Body of pancreas (tissue), 4 donors: ENCODE measurements at regions not wholly inside any gene's neighbourhood (a gene's known extent, or its start where the extent isn't known, plus 50 kb on each side); places are given as distances from the start of the nearest gene placed in this dataset.

ENCODE experiments used
- ATAC-seq: fragments of 150-250 bp; one replicate; pipeline ENCODE4 v1.9.1; 2016
- DNase-seq, 4 donors: peaks; one replicate each; pipeline ENCODE4 v3.0.0-alpha.2; 2019
- H3K27ac ChIP-seq, 4 donors: fragments of 200-600 bp; sonication (generic); 1 replicate in 3 of 4; 2 replicates in 1 of 4; pipeline versions ENCODE4 v1.5.1 to v1.6.1; 2016 to 2019; ENCODE audit warnings: mild to moderate bottlenecking in 1 of 4, mixed read lengths in 1 of 4, moderate library complexity in 1 of 4
- H3K27me3 ChIP-seq, 2 donors: fragments of 200-600 bp; sonication (generic); one replicate each; pipeline ENCODE4 v1.6.0; 2016; ENCODE audit warnings: mild to moderate bottlenecking in 1 of 2
- H3K36me3 ChIP-seq, 2 donors: fragments of 200-600 bp; sonication (generic); replicated peaks in 1 of 2; 2 replicates each; pipeline ENCODE4 v1.5.1; 2016; ENCODE audit warnings: low read depth in 2 of 2; ENCODE audit not compliant: insufficient read depth in 1 of 2
- H3K4me1 ChIP-seq: fragments of 200-600 bp; sonication (generic); one replicate; pipeline ENCODE4 v1.6.0; 2016
- H3K4me3 ChIP-seq, 2 donors: fragments of 200-600 bp; sonication (generic); 1 replicate in 1 of 2; 2 replicates in 1 of 2; pipeline ENCODE4 v1.5.1; 2016 to 2019
- H3K9me3 ChIP-seq, 3 donors: fragments of 200-600 bp; sonication (generic); 1 replicate in 2 of 3; 2 replicates in 1 of 3; pipeline ENCODE4 v1.5.1; 2016
- POLR2A ChIP-seq, 3 donors: fragments of 450-650 bp; IDR thresholded peaks; one replicate each; pipeline ENCODE4 v1.6.1; 2016; ENCODE audit warnings: antibody characterized with exemption in 3 of 3, mild to moderate bottlenecking in 2 of 3
- WGBS, 2 donors: methylation state at CpG; one replicate each; pipeline ENCODE4 v1.1.5; 2017; 5-methylcytosine and 5-hydroxymethylcytosine counted together
- intact Hi-C: fragments of 100-400 bp; cut with DNase I; formaldehyde crosslinking; loops from one replicate; pipeline ENCODE4 v1.15.1; 2023
- TF ChIP-seq, protein P1 (sequence below), 7 experiments: fragments of 450-650 bp in 4 of 7; fragments of 200-600 bp in 3 of 7; sonication (generic) in 3 of 7; IDR thresholded peaks; one replicate each; pipeline ENCODE4 v1.5.1; 2016 to 2019; ENCODE audit warnings: antibody characterized with exemption in 7 of 7

DNA sequence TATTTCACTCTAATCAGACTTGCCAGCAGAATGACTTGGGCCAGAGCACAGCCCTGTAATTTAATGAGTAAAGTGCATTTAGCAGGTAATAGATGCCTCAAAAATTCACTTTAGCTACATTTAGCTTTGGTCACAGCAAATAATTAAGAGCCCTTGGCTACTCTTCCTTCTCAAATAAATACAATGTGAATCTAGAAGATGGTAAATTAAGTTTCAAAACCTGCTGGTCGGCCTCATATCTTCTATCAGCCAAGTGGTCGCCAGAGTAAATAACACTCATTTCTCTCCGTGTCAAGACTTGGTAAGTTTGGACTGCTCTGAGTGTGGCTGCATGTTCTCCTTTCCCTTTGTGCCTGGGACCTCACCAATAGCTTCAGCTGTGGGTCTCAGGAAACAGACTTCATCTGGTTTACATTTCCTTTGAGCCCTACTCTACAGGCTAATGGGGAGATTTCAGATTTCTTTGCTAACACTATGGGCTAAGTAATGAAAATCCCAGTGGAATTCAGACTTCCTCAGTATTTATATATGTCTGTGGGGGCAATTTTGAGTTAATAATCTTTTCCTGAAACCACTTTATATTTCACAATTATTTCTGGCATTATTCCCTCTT is 375.8 kb downstream of the RBM43 start:
- no peaks in the 10 kb centered on the region for H3K4me1 ChIP-seq
- no peak overlapping the region for H3K27ac ChIP-seq
- H3K4me3 ChIP-seq = no peak overlapping the region
- no peak for DNase-seq
- no peaks in the 10 kb centered on the region for H3K27me3 ChIP-seq
- no peaks in the 10 kb centered on the region for H3K9me3 ChIP-seq
- H3K36me3 ChIP-seq = no peaks in the 10 kb centered on the region
- WGBS, 2 donors = 42 to 51% methylated on average over 3 of the region's 3 CpGs
- TF ChIP-seq POLR2A (IDR thresholded peaks at IDR 0.05) = no peak
- TF ChIP-seq, protein P1, sequence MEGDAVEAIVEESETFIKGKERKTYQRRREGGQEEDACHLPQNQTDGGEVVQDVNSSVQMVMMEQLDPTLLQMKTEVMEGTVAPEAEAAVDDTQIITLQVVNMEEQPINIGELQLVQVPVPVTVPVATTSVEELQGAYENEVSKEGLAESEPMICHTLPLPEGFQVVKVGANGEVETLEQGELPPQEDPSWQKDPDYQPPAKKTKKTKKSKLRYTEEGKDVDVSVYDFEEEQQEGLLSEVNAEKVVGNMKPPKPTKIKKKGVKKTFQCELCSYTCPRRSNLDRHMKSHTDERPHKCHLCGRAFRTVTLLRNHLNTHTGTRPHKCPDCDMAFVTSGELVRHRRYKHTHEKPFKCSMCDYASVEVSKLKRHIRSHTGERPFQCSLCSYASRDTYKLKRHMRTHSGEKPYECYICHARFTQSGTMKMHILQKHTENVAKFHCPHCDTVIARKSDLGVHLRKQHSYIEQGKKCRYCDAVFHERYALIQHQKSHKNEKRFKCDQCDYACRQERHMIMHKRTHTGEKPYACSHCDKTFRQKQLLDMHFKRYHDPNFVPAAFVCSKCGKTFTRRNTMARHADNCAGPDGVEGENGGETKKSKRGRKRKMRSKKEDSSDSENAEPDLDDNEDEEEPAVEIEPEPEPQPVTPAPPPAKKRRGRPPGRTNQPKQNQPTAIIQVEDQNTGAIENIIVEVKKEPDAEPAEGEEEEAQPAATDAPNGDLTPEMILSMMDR (IDR thresholded peaks at IDR 0.05) = no peak
- no peak for ATAC-seq
- intact Hi-C loops = no loop called here

DNA sequence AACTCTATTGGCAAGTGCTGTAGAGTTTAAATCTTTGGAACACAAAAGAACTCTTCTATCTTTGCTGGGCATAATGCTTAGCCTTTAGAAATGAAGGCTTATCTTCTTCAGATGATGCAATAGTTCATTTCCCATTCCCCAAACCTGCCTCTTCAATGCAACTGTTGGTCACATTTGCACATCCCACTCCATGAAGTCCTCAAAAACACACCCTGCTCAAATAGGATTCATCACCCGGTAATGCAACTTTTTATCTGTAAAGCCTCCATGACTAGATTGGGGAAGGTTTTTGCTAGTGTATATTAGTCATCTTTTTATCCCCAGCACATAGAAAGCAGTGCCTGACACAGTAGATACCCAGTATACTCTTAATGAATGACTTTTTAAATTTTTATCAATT is 376.4 kb downstream of the RBM43 start:
- H3K27me3 ChIP-seq = no peaks in the 10 kb centered on the region
- TF ChIP-seq, protein P1 (IDR thresholded peaks at IDR 0.05) = no peak
- 86 to 93% methylated on average over 1 of the region's 1 CpG for WGBS, 2 donors
- H3K4me3 ChIP-seq = no peak overlapping the region
- H3K27ac ChIP-seq = no peak overlapping the region
- intact Hi-C loops = no loop called here
- no peaks in the 10 kb centered on the region for H3K4me1 ChIP-seq
- ATAC-seq (no peak), DNase-seq (no peak)
- no peaks in the 10 kb centered on the region for H3K36me3 ChIP-seq
- no peaks in the 10 kb centered on the region for H3K9me3 ChIP-seq

DNA sequence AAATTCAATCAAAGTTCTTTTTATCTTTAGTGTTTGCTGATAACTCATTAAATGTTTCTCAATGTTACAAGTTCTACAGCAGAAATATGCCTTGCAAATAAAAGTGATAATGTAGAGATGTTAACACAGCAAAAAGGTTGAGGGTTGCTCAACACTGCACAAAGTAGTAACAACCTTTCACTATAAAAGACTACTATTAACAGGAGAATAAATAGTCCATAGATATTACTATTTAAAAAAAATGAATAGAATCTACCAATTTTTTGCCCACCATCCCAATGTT is 378.1 kb downstream of the RBM43 start:
- no peaks in the 10 kb centered on the region for H3K9me3 ChIP-seq
- no peak overlapping the region for H3K27ac ChIP-seq
- TF ChIP-seq, protein P1 (IDR thresholded peaks at IDR 0.05) = no peak
- no peak for TF ChIP-seq POLR2A (IDR thresholded peaks at IDR 0.05)
- H3K4me1 ChIP-seq = no peaks in the 10 kb centered on the region
- intact Hi-C loops = no loop called here
- no peaks in the 10 kb centered on the region for H3K27me3 ChIP-seq
- ATAC-seq (no peak), DNase-seq (no peak)
- no peaks in the 10 kb centered on the region for H3K36me3 ChIP-seq
- H3K4me3 ChIP-seq = no peak overlapping the region

DNA sequence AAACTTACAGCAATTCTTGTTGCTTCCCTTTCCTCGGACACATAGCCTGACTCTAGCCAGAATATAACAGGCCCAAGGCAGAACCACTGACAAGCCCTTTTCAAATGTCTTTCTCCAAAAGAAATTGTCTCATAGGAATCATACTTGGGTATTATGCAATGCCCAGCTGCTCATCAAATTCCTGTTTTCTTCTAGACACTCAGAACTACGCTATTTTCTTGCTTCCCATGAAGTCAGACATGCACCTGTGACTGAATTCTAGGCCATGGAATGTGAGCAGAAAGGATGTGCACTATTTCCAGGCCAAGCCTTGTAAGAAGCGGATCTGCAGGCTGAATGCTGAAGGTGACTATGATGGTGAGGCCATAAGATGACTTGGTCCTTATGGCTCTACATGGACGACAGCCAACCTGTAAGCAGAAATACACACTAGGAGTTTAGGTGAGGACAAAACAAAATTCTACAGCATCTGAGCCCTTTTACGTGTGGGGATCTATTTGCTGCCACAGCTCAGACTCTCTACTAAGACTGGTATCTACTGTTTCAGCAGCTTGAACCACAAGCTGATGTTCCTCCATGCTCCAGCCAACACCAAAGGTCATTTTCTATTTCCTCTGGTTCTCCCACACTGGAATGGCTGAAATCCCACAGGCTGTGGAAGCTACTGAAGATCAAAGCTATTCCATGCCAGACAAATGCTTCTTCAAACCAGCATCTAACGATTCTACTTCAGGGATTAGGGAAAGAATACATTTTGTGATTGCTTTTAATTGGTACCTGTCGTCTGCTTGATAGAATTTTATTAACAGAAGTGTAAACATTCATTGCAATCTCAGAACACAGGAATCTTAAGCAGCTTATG is 378.7 kb downstream of the RBM43 start:
- intact Hi-C loops = no loop called here
- Histone ChIP-seq H3K27ac (no peak overlapping the region), H3K9me3 (no peaks in the 10 kb centered on the region), H3K4me3 (no peak overlapping the region), H3K27me3 (no peaks in the 10 kb centered on the region), H3K36me3 (no peaks in the 10 kb centered on the region), H3K4me1 (no peaks in the 10 kb centered on the region)
- no peak for DNase-seq
- ATAC-seq = no peak
- WGBS, 2 donors = 45 to 49% methylated on average over 7 of the region's 7 CpGs
- no peak for TF ChIP-seq POLR2A (IDR thresholded peaks at IDR 0.05)
- TF ChIP-seq, protein P1 (IDR thresholded peaks at IDR 0.05) = no peak

DNA sequence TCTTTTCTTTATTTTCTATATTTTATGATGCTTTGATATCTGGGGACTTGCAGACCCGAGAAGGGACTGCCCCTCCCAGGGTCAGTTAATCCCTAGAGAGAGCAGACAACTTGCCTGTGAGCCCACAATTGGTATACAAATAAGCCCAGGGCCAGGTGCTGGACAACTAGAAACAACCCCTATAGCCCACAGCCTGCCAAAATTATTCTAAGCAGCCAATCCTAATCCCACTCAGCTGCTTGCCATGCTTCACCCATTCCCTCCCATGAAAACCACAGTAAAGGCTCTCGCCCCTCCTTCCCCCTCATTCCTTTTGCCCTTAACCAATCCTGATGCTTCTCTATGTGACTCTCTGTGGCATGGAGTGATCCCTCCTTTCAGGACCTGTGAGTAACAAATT is 380.7 kb downstream of the RBM43 start:
- no peaks in the 10 kb centered on the region for H3K36me3 ChIP-seq
- TF ChIP-seq, protein P1 (IDR thresholded peaks at IDR 0.05) = no peak
- TF ChIP-seq POLR2A (IDR thresholded peaks at IDR 0.05) = no peak
- WGBS, 2 donors = 51 to 66% methylated on average over 2 of the region's 2 CpGs
- no peaks in the 10 kb centered on the region for H3K9me3 ChIP-seq
- H3K27ac ChIP-seq = no peak overlapping the region
- DNase-seq (no peak), ATAC-seq (no peak)
- intact Hi-C loops = no loop called here
- H3K27me3 ChIP-seq = no peaks in the 10 kb centered on the region
- no peak overlapping the region for H3K4me3 ChIP-seq
- no peaks in the 10 kb centered on the region for H3K4me1 ChIP-seq
